OCI-LY1 (cell line): ENCODE measurements at regions not wholly inside any gene's neighbourhood (a gene's known extent, or its start where the extent isn't known, plus 50 kb on each side); places are given as distances from the start of the nearest gene placed in this dataset.
"Not testable (repeated sequence)": the region's sequence is repeated elsewhere in the genome, so short reads cannot be mapped to it uniquely, and the experiment has no call there.

Experiments used
- CTCF ChIP-seq: fragments of 200-600 bp; sonication (generic), shearing (Covaris generic); IDR thresholded peaks from 2 replicates; pipeline ENCODE4 v1.5.1; 2017; ENCODE audit warnings: mild to moderate bottlenecking, antibody characterized with exemption, low read length, moderate library complexity, mixed read lengths
- EZH2 ChIP-seq: fragments of 200-600 bp; sonication (generic), shearing (Covaris generic); IDR thresholded peaks from 2 replicates; pipeline ENCODE4 v1.8.0; 2017; ENCODE audit warnings: borderline replicate concordance, mixed run types, mild to moderate bottlenecking, antibody characterized with exemption, low read length, moderate library complexity, mixed read lengths

DNA sequence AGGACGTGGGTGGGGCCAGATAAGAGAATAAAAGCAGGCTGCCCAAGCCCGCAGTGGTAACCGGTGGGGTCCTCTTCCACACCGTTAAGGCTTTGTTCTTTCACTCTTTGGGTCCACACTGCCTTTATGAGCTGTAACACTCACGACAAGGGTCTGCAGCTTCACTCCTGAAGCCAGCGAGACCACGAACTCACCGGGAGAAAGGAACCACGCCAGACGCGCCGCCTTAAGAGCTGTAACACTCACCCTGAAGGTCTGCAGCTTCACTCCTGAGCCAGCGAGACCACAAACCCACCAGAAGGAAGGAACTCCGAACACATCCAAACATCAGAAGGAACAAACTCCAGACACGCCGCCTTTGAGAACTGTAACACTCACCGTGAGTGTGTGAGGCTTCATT, 203.9 kb upstream of the HNRNPA3 start:
- not testable (repeated sequence) for TF ChIP-seq CTCF, EZH2
